IMR-90 (cell line): ENCODE measurements at regions not wholly inside any gene's neighbourhood (a gene's known extent, or its start where the extent isn't known, plus 50 kb on each side); places are given as distances from the start of the nearest gene placed in this dataset.

Experiments
- ATAC-seq: fragments of 200-7000 bp; cut with Tn5 transposase; 2 replicates; pipeline ENCODE4 v1.9.1; 2020; ENCODE audit warnings: low read depth, mild to moderate bottlenecking, moderate library complexity
- BruUV-seq: library from RNA; stranded (reverse); fragments of 400-500 nt; replicated peaks from 2 replicates; lab custom pipeline; 2021; lab: Mats Ljungman, UMichigan
- CTCF ChIA-PET: fragments of 300-600 bp; formaldehyde crosslinking; extraction: SDS; loops from one replicate; lab custom pipeline; 2021; ENCODE audit warnings: antibody characterized with exemption; lab: Yijun Ruan, JAX
- POLR2A ChIA-PET: fragments of 300-600 bp; sonication (Branson Sonifier 250); formaldehyde crosslinking; loops from one replicate; lab custom pipeline; 2022; ENCODE audit warnings: antibody characterized with exemption; ENCODE audit not compliant: unreplicated experiment; lab: Charles Lee
- DNase-seq: peaks from one replicate; pipeline ENCODE4 v3.0.0; 2013
- H2AFZ ChIP-seq: replicated peaks from 2 replicates; pipeline ENCODE3; 2013; ENCODE audit warnings: low read length, mild to moderate bottlenecking; ENCODE audit not compliant: poor library complexity
- H2AK5ac ChIP-seq: 2 replicates; pipeline ENCODE4 v1.6.1; 2013; ENCODE audit warnings: low read depth, low read length, inconsistent platforms
- H2AK9ac ChIP-seq: replicated peaks from 2 replicates; pipeline ENCODE3; 2013; ENCODE audit warnings: mild to moderate bottlenecking, low read depth, low read length, moderate library complexity; ENCODE audit not compliant: poor library complexity
- H2BK120ac ChIP-seq: 2 replicates; pipeline ENCODE4 v1.6.1; 2013; ENCODE audit warnings: low read depth, low read length, inconsistent platforms
- H2BK15ac ChIP-seq: 3 replicates; pipeline ENCODE4 v1.6.1; 2013; ENCODE audit warnings: low read depth, low read length, inconsistent platforms
- H2BK20ac ChIP-seq: 2 replicates; pipeline ENCODE4 v1.6.1; 2013; ENCODE audit warnings: low read depth, mild to moderate bottlenecking, inconsistent platforms, low read length, moderate library complexity
- H2BK5ac ChIP-seq: 2 replicates; pipeline ENCODE4 v1.6.1; 2013; ENCODE audit warnings: mild to moderate bottlenecking, low read depth, low read length, inconsistent platforms; ENCODE audit not compliant: poor library complexity, severe bottlenecking
- H3K14ac ChIP-seq: replicated peaks from 2 replicates; pipeline ENCODE4 v1.6.1; 2013; ENCODE audit warnings: low read depth, low read length, inconsistent platforms
- H3K18ac ChIP-seq: 2 replicates; pipeline ENCODE4 v1.6.1; 2013; ENCODE audit warnings: low read depth, low read length, control low read depth
- H3K23ac ChIP-seq: 2 replicates; pipeline ENCODE4 v1.6.1; 2013; ENCODE audit warnings: low read depth, low read length, inconsistent platforms
- H3K27ac ChIP-seq: 2 replicates; pipeline ENCODE4 v1.5.1; 2013; ENCODE audit warnings: mild to moderate bottlenecking, control low read depth, low read length; ENCODE audit not compliant: insufficient read depth
- H3K27me3 ChIP-seq: 2 replicates; pipeline ENCODE4 v1.6.1; 2013; ENCODE audit warnings: low read length; ENCODE audit not compliant: control insufficient read depth, insufficient read depth
- H3K36me3 ChIP-seq: 2 replicates; pipeline ENCODE4 v1.6.1; 2013; ENCODE audit warnings: low read length, mixed read lengths; ENCODE audit not compliant: control insufficient read depth, insufficient read depth
- H3K4ac ChIP-seq: 2 replicates; pipeline ENCODE4 v1.6.1; 2013; ENCODE audit warnings: low read depth, low read length, inconsistent platforms
- H3K4me1 ChIP-seq: 2 replicates; pipeline ENCODE4 v1.6.1; 2013; ENCODE audit warnings: low read length, mixed read lengths; ENCODE audit not compliant: control insufficient read depth, insufficient read depth
- H3K4me2 ChIP-seq: 2 replicates; pipeline ENCODE4 v1.6.1; 2013; ENCODE audit warnings: low read depth, mild to moderate bottlenecking, control low read depth, low read length, moderate library complexity
- H3K4me3 ChIP-seq: 2 replicates; pipeline ENCODE4 v1.5.1; 2013; ENCODE audit warnings: low read depth, mild to moderate bottlenecking, control low read depth, low read length, moderate library complexity; ENCODE audit not compliant: insufficient read depth
- H3K56ac ChIP-seq: 2 replicates; pipeline ENCODE4 v1.6.1; 2013; ENCODE audit warnings: low read length, inconsistent platforms; ENCODE audit not compliant: insufficient read depth; ENCODE audit errors: extremely low read depth
- H3K79me1 ChIP-seq, 2 experiments: 2 replicates each; pipeline ENCODE4 v1.6.1; 2013; ENCODE audit warnings: low read length in 2 of 2, inconsistent platforms in 1 of 2, low read depth in 1 of 2
- H3K9ac ChIP-seq: 2 replicates; pipeline ENCODE4 v1.6.1; 2013; ENCODE audit warnings: low read depth, low read length, control low read depth
- H3K9me1 ChIP-seq: 2 replicates; pipeline ENCODE4 v1.6.1; 2013; ENCODE audit warnings: low read length, inconsistent platforms; ENCODE audit not compliant: insufficient read depth
- H3K9me3 ChIP-seq: 2 replicates; pipeline ENCODE4 v1.6.1; 2013; ENCODE audit warnings: low read length; ENCODE audit not compliant: control insufficient read depth, insufficient read depth
- H4K20me1 ChIP-seq: 2 replicates; pipeline ENCODE4 v1.6.1; 2013; ENCODE audit warnings: low read length, inconsistent platforms; ENCODE audit not compliant: insufficient read depth
- H4K5ac ChIP-seq: 2 replicates; pipeline ENCODE4 v1.6.1; 2013; ENCODE audit warnings: mild to moderate bottlenecking, low read depth, low read length, control low read depth
- H4K8ac ChIP-seq, 2 experiments: 2 replicates each; pipeline ENCODE4 v1.6.1; 2013; ENCODE audit warnings: low read depth in 2 of 2, low read length in 2 of 2, control low read depth in 1 of 2, inconsistent platforms in 1 of 2
- H4K91ac ChIP-seq: 2 replicates; pipeline ENCODE4 v1.6.1; 2013; ENCODE audit warnings: low read depth, low read length, inconsistent platforms; ENCODE audit not compliant: insufficient read depth
- BHLHE40 ChIP-seq: fragments of 150-350 bp; IDR thresholded peaks from 2 replicates; pipeline ENCODE4 v1.6.1; 2016; ENCODE audit warnings: mild to moderate bottlenecking, low read depth, low read length
- CEBPB ChIP-seq: IDR thresholded peaks from 2 replicates; pipeline ENCODE4 v1.6.1; 2012; ENCODE audit warnings: low read depth, low read length, improper control_type of control experiment
- CHD1 ChIP-seq: IDR thresholded peaks from 2 replicates; pipeline ENCODE4 v1.6.1; 2012; ENCODE audit warnings: low read depth, low read length, improper control_type of control experiment
- CTCF ChIP-seq: conservative IDR thresholded peaks from 2 replicates; pipeline ENCODE4 v1.5.1; 2012; ENCODE audit warnings: mild to moderate bottlenecking, low read depth, low read length, improper control_type of control experiment
- FOS ChIP-seq: fragments of 150-350 bp; IDR thresholded peaks from 2 replicates; pipeline ENCODE4 v1.6.1; 2016; ENCODE audit warnings: low read depth, low read length
- MAFK ChIP-seq: IDR thresholded peaks from 2 replicates; pipeline ENCODE4 v1.6.1; 2012; ENCODE audit warnings: low read depth, low read length, improper control_type of control experiment
- MAZ ChIP-seq: IDR thresholded peaks from 2 replicates; pipeline ENCODE4 v1.6.1; 2012; ENCODE audit warnings: low read depth, mild to moderate bottlenecking, low read length, improper control_type of control experiment, moderate library complexity, borderline replicate concordance
- MXI1 ChIP-seq: IDR thresholded peaks from 2 replicates; pipeline ENCODE4 v1.6.1; 2012; ENCODE audit warnings: low read depth, mild to moderate bottlenecking, low read length, moderate library complexity, borderline replicate concordance
- NFE2L2 ChIP-seq: fragments of 150-350 bp; IDR thresholded peaks from 2 replicates; pipeline ENCODE4 v1.6.1; 2016; ENCODE audit warnings: low read depth, mild to moderate bottlenecking, low read length
- POLR2A ChIP-seq: IDR thresholded peaks from 2 replicates; pipeline ENCODE4 v1.6.1; 2012; ENCODE audit warnings: mild to moderate bottlenecking, low read depth, low read length
- RAD21 ChIP-seq: IDR thresholded peaks from 2 replicates; pipeline ENCODE4 v1.6.1; 2012; ENCODE audit warnings: low read length, improper control_type of control experiment
- RFX5 ChIP-seq: IDR thresholded peaks from 2 replicates; pipeline ENCODE4 v1.8.0; 2012; ENCODE audit warnings: low read depth, mild to moderate bottlenecking, low read length, moderate library complexity
- SMC3 ChIP-seq: fragments of 150-350 bp; IDR thresholded peaks from 2 replicates; pipeline ENCODE4 v1.6.1; 2016; ENCODE audit warnings: low read depth, mild to moderate bottlenecking, antibody characterized with exemption, low read length, moderate library complexity
- WGBS, 2 experiments: methylation state at CpG; one replicate each; pipeline versions ENCODE4 v1.1.5 to v1.1.7; 2013; ENCODE audit warnings: missing lambda C conversion rate in 2 of 2; ENCODE audit not compliant: insufficient read length in 1 of 2; ENCODE audit errors: extremely low coverage in 2 of 2; 5-methylcytosine and 5-hydroxymethylcytosine counted together
- dilution Hi-C: fragments of 300-500 bp; cut with HindIII; formaldehyde crosslinking; loops from one replicate; pipeline ENCODE4 v1.14.3; 2018; ENCODE audit warnings: low sequenced_read_pairs; ENCODE audit not compliant: unreplicated experiment
- in situ Hi-C: fragments of 300-500 bp; cut with MboI; formaldehyde crosslinking; loops from 3 replicates; pipeline ENCODE4 v1.14.3; 2019; ENCODE audit warnings: low sequenced_read_pairs, inconsistent platforms, mixed read lengths
- intact Hi-C: fragments of 100-400 bp; cut with micrococcal nuclease; formaldehyde crosslinking; loops from 2 replicates; pipeline ENCODE4 v1.10.0; 2022
- TF ChIP-seq, protein P1 (sequence below): fragments of 150-350 bp; IDR thresholded peaks from 2 replicates; pipeline ENCODE4 v1.6.1; 2017; ENCODE audit warnings: mild to moderate bottlenecking, antibody characterized with exemption, low read length, low read depth

- Histone ChIP-seq H3K4me2 (no peak overlapping the region), H2BK20ac (no peak overlapping the region), H3K4me1 (no peaks in the 10 kb centered on the region), H2BK5ac (no peak overlapping the region), H2AFZ (no peak overlapping the region), H2AK9ac (no peak overlapping the region), H3K9me3 (peaks cover 24% of the 10 kb centered on the region), H3K36me3 (no peaks in the 10 kb centered on the region), H3K18ac (no peak overlapping the region), H4K8ac (no peak overlapping the region), H2BK15ac (no peak overlapping the region), H4K5ac (no peak overlapping the region), H3K56ac (no peak overlapping the region), H3K4ac (no peak overlapping the region), H3K27ac (no peak overlapping the region), H3K14ac (no peak overlapping the region), H3K9ac (no peak overlapping the region), H4K91ac (no peak overlapping the region), H3K9me1 (no peaks in the 10 kb centered on the region), H3K79me1 (no peaks in the 10 kb centered on the region), H4K20me1 (no peaks in the 10 kb centered on the region), H3K27me3 (no peaks in the 10 kb centered on the region), H2BK120ac (no peak overlapping the region), H2AK5ac (no peak overlapping the region), H3K4me3 (no peak overlapping the region), H3K23ac (no peak overlapping the region)
- ATAC-seq (no peak), DNase-seq (no peak)
- intact Hi-C loops (no loop called here), in situ Hi-C loops (no loop called here), dilution Hi-C loops (no loop called here)
- TF ChIP-seq CEBPB (no peak), FOS (no peak), BHLHE40 (no peak), MAZ (no peak), CTCF (no peak), CHD1 (no peak), MAFK (no peak), MXI1 (no peak), RFX5 (no peak), NFE2L2 (no peak), SMC3 (no peak), POLR2A (no peak), RAD21 (no peak)
- TF ChIP-seq, protein P1, sequence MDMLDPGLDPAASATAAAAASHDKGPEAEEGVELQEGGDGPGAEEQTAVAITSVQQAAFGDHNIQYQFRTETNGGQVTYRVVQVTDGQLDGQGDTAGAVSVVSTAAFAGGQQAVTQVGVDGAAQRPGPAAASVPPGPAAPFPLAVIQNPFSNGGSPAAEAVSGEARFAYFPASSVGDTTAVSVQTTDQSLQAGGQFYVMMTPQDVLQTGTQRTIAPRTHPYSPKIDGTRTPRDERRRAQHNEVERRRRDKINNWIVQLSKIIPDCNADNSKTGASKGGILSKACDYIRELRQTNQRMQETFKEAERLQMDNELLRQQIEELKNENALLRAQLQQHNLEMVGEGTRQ = no peak
- POLR2A ChIA-PET = no interaction called here
- BruUV-seq = no TSS peak
- CTCF ChIA-PET = interaction anchor here (0.7 kb wide), 1 partner anchor 201 kb away, joined by 3 read pairs; no protein-coding TSS in a partner anchor
- no CpG with 5 or more reads among the region's 8 CpGs for WGBS, 2 experiments
These were observed 726.1 kb upstream of the ADAMTS16 start for GRCh38 chr5:4413996-4414395.
